IPS-18a (cell line): ENCODE measurements at regions not wholly inside any gene's neighbourhood (a gene's known extent, or its start where the extent isn't known, plus 50 kb on each side); places are given as distances from the start of the nearest gene placed in this dataset.

Experiments used
- H3K27ac ChIP-seq: one replicate; pipeline ENCODE4 v1.5.1; 2013; ENCODE audit warnings: low read length
- H3K27me3 ChIP-seq: one replicate; pipeline ENCODE4 v1.6.1; 2013; ENCODE audit warnings: mild to moderate bottlenecking, low read length; ENCODE audit not compliant: control insufficient read depth, insufficient read depth
- H3K36me3 ChIP-seq: one replicate; pipeline ENCODE4 v1.6.1; 2013; ENCODE audit warnings: low read depth, low read length; ENCODE audit not compliant: control insufficient read depth
- H3K4me1 ChIP-seq: one replicate; pipeline ENCODE4 v1.6.1; 2013; ENCODE audit warnings: low read depth, low read length; ENCODE audit not compliant: control insufficient read depth
- H3K4me3 ChIP-seq: one replicate; pipeline ENCODE4 v1.5.1; 2013; ENCODE audit warnings: low read length
- H3K9ac ChIP-seq: one replicate; pipeline ENCODE4 v1.6.1; 2013; ENCODE audit warnings: mild to moderate bottlenecking, low read length, moderate library complexity
- H3K9me3 ChIP-seq: one replicate; pipeline ENCODE4 v1.6.1; 2013; ENCODE audit warnings: low read depth, low read length; ENCODE audit not compliant: control insufficient read depth

DNA sequence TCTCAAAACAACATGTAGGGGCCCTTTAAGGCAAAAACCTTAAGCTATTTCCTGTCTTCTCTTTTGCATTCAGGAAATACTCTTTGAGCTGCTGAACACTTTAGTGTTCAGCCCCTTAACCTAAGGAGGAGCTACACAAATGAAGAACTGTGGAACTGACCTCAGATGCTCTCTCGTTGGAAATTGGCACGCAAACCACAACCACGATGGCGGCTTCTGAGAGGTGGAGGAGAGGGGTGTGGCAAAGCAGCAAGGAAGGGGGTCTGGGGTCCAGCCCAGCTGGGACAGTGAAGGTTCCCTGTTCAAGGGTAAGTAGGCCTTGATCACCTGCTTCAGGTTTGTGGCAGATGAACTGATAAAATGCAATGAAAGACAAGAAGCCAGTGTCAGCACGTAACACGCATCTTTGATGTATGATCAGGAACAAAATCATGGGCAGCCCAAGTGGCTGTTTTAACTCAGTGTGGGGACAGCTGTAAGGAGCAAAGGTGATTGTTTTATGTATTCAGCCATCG lies 291.6 kb upstream of the TNRC6C start:
- Histone ChIP-seq H3K9ac (no peak overlapping the region), H3K27me3 (no peaks in the 10 kb centered on the region), H3K9me3 (peaks cover 9% of the 10 kb centered on the region), H3K36me3 (no peaks in the 10 kb centered on the region), H3K27ac (no peak overlapping the region), H3K4me3 (no peak overlapping the region), H3K4me1 (no peaks in the 10 kb centered on the region)

DNA sequence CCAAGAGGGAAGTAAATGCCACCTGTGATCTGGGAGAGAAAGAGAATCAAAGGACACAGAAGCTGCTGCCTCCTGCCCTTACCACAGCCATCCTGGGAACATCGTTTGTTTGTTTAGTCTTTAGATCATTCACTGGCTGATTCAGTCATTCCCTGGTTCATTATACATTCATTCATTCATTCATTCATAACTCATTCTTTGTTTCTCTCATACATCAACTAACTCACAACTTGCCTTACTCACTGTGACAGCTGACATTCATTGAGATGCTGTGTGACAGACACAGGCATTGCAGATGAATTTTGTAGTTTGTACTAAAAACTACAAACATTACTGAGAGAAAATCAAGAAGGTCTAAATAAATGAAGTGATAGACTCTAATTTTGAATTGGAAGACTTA lies 291.0 kb upstream of the TNRC6C start:
- no peaks in the 10 kb centered on the region for H3K4me1 ChIP-seq
- H3K9ac ChIP-seq = no peak overlapping the region
- H3K36me3 ChIP-seq = no peaks in the 10 kb centered on the region
- H3K27me3 ChIP-seq = no peaks in the 10 kb centered on the region
- no peak overlapping the region for H3K27ac ChIP-seq
- H3K4me3 ChIP-seq = no peak overlapping the region
- H3K9me3 ChIP-seq = peaks cover 9% of the 10 kb centered on the region

DNA sequence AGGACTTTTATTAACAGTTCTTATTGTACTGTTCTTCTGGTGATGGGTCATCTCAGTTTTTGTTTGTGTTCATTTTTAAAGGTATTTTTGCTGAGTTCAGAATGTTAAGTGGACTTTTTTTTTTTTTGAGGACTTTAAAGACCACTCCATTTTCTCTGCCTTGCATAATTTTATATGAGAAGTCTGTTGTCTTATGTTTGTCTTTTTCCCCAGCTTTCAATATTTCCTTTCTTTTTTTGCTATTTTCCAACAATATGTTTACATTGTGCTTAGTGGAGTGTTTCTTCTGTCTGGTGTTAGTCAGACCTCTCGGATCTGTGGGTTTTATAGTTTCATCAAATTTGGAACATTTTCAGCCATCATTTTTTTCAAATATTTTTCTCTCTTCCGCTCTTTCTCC lies 290.0 kb upstream of the TNRC6C start:
- no peak overlapping the region for H3K27ac ChIP-seq
- H3K9ac ChIP-seq = no peak overlapping the region
- peaks cover 9% of the 10 kb centered on the region for H3K9me3 ChIP-seq
- H3K36me3 ChIP-seq = no peaks in the 10 kb centered on the region
- no peaks in the 10 kb centered on the region for H3K4me1 ChIP-seq
- H3K27me3 ChIP-seq = no peaks in the 10 kb centered on the region
- no peak overlapping the region for H3K4me3 ChIP-seq

DNA sequence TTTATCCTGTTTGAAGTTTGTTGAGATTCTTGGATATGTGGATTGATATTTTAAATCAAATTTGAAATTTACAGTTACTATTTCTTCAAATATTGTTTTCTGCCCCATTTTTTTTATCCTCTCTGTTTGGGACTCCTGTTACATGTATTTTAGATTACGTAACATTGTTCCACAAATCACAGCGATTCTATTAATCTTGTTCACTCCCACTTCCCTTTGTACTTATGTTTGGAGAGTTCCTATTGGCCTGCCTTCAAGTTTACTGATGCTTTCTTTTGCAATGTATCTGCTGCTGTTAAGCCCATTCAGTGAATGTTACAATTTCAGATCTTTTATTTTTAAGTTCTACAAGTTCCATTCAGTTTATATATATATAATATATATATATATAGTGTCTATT lies 288.3 kb upstream of the TNRC6C start:
- Histone ChIP-seq H3K4me1 (no peaks in the 10 kb centered on the region), H3K27ac (no peak overlapping the region), H3K9me3 (peaks cover 9% of the 10 kb centered on the region), H3K4me3 (no peak overlapping the region), H3K27me3 (no peaks in the 10 kb centered on the region), H3K9ac (no peak overlapping the region), H3K36me3 (no peaks in the 10 kb centered on the region)

DNA sequence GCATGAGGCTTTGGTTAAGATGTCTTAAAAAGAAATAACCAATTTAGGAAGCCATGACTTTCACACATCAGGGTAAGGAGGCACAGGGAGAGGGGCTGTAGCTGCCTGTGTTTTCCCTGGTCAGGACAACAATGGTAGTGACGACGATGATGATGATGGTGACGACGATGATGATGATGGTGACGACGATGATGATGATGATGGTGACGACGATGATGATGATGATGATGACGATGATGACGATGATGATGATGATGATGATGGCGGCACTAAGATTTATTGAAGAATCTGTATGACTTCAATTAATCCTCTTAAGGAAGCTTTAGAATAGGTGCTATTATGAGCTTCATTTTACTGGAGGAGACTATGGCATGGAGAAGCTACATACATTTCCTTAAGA lies 284.1 kb upstream of the TNRC6C start:
- Histone ChIP-seq H3K36me3 (no peaks in the 10 kb centered on the region), H3K9ac (no peak overlapping the region), H3K9me3 (no peaks in the 10 kb centered on the region), H3K27me3 (no peaks in the 10 kb centered on the region), H3K27ac (no peak overlapping the region), H3K4me1 (no peaks in the 10 kb centered on the region), H3K4me3 (no peak overlapping the region)

DNA sequence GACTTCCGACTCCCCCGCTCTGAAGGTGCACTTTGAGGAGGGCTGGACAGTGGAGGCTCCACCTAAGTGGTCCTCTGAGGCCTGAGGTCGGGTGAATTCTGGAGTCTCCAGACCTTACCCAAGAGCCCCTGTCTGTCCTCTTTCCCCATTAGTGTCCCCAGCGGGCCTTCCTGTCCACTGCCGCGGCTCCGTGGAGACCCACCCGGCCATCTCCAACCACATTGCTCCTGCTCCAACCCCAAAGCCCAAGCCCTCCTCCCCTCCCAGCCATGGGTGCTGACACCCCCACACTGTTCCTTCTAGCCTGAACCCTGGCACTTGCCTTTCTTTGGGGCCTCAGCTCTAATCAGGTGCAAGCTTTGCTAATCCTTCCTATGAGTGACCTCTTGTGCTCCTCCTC lies 283.1 kb upstream of the TNRC6C start:
- Histone ChIP-seq H3K9me3 (no peaks in the 10 kb centered on the region), H3K9ac (no peak overlapping the region), H3K27ac (no peak overlapping the region), H3K4me1 (no peaks in the 10 kb centered on the region), H3K4me3 (no peak overlapping the region), H3K36me3 (no peaks in the 10 kb centered on the region), H3K27me3 (no peaks in the 10 kb centered on the region)

DNA sequence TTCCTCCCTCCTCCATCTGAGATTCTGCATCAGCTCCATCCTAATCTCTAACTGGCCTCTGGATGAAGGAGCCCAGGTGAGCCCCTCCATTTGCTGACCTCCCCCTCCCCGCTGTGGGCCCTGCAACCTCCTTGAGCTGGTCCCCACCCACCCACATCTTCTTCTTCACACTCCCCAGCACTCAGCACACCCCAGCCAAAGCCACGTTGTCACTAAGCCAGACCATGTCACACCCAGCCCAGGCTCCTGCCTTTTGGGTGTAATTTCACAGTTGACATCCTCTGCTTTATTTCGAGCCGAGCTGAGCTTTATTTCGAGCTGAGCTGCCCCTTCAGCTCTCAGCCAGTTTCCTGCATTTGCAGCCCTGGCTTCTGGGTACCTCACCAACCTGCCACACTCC lies 282.7 kb upstream of the TNRC6C start:
- Histone ChIP-seq H3K27ac (no peak overlapping the region), H3K4me3 (no peak overlapping the region), H3K9ac (no peak overlapping the region), H3K4me1 (no peaks in the 10 kb centered on the region), H3K36me3 (no peaks in the 10 kb centered on the region), H3K27me3 (no peaks in the 10 kb centered on the region), H3K9me3 (no peaks in the 10 kb centered on the region)

DNA sequence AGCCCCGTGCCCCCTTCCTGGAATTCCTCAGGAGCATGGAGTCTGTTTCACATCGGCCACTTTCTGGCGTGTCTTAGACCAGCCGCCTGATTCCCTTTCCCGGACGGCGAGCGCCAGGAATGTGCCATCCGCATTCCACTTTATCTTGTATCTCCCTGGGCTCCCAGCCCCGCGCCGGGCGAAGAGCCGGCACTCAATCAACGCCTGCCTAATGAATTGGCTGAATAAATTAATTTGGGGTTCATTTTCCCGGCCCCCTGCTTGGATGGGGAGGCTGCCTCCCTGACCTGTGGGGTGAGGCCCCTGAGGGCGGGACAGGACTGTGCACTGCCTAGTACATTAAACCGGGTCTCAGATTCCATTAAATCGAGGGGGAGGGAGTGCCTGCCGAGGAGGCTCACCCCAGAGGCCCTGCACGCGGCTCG lies 282.3 kb upstream of the TNRC6C start:
- no peaks in the 10 kb centered on the region for H3K36me3 ChIP-seq
- H3K4me3 ChIP-seq = no peak overlapping the region
- H3K9ac ChIP-seq = no peak overlapping the region
- no peaks in the 10 kb centered on the region for H3K9me3 ChIP-seq
- H3K4me1 ChIP-seq = no peaks in the 10 kb centered on the region
- H3K27me3 ChIP-seq = no peaks in the 10 kb centered on the region
- no peak overlapping the region for H3K27ac ChIP-seq

DNA sequence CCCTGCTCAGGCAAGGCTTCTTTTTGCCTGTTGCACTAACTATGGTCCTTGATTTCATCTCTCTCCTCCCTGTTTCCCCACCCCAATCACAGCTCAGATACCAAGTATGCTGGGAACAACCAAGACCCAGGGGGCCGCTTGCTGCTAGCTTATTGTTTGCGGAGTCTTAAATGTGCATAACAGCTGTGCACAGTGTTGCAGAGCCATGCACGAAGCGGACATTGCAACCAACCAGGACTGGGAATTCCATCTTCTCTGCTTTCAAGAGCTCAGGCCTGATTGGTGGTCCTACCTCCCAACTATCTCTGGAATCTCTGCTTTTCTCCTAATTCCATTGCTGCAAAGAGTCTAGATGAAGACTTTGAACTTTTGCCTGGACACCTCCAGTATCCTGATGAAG lies 281.3 kb upstream of the TNRC6C start:
- Histone ChIP-seq H3K4me3 (no peak overlapping the region), H3K27me3 (no peaks in the 10 kb centered on the region), H3K9me3 (no peaks in the 10 kb centered on the region), H3K36me3 (no peaks in the 10 kb centered on the region), H3K27ac (no peak overlapping the region), H3K9ac (no peak overlapping the region), H3K4me1 (no peaks in the 10 kb centered on the region)

DNA sequence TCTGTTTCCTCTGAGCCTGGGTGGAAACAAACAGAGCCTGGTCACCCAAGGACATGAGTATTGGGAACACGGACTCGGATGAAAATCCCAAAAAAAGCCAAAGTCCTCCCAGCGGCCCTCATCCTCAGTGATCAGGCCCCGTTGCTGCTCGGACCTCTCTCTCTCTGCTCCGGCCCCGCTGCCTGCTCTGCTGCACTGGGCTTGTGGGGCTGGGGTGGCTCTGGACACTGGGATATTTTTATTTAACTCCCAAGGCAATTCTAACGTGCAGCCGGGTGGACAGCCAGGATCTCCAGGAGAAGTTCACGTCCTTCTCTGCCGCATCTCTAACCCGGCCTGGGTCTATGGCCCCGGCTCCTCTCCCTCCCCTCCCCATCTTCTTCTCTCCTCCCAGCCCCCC lies 280.9 kb upstream of the TNRC6C start:
- Histone ChIP-seq H3K4me3 (no peak overlapping the region), H3K27me3 (no peaks in the 10 kb centered on the region), H3K4me1 (no peaks in the 10 kb centered on the region), H3K36me3 (no peaks in the 10 kb centered on the region), H3K27ac (no peak overlapping the region), H3K9me3 (no peaks in the 10 kb centered on the region), H3K9ac (no peak overlapping the region)

DNA sequence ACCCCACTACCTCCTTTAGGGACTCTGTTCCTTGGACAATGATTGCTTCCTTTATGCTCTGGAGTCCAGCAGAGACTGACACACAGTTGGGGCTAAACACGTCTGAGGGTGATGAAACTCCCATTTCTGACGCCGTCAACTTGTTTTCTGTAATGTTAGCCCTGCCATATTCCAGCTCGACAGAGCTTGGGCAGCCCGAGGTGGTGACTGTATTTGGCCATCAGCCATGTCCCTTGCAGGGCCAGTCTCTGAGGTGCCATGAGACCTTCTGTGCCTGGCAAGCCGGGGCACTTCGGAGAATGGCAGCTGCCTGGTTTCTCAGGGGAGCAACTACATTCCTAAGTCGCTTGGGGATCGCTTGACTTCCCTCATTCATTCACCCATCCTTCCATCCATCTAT lies 278.9 kb upstream of the TNRC6C start:
- H3K9me3 ChIP-seq = no peaks in the 10 kb centered on the region
- no peaks in the 10 kb centered on the region for H3K4me1 ChIP-seq
- no peak overlapping the region for H3K27ac ChIP-seq
- no peaks in the 10 kb centered on the region for H3K36me3 ChIP-seq
- H3K9ac ChIP-seq = no peak overlapping the region
- H3K27me3 ChIP-seq = no peaks in the 10 kb centered on the region
- no peak overlapping the region for H3K4me3 ChIP-seq

DNA sequence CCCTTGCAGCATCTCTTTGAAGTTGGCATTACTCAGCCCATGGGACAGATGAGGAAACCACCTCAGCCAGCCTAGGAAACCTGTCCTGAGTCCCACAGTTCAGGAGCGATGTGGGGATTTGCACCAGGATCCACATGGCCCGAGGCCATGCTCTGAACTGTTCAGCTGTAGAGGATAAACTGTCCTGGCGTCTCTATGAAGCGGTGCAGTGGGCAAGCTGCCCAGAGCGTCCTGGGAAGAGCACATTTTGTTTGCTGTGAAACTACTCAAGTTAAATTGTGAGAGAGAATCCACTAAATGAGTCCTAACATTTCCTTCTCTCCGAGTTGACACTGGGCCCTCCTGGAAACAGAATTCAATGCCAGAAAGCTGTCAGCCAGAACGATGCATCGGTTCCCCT lies 276.6 kb upstream of the TNRC6C start:
- no peaks in the 10 kb centered on the region for H3K36me3 ChIP-seq
- H3K27me3 ChIP-seq = no peaks in the 10 kb centered on the region
- no peak overlapping the region for H3K9ac ChIP-seq
- no peak overlapping the region for H3K27ac ChIP-seq
- H3K4me3 ChIP-seq = no peak overlapping the region
- peaks cover 5% of the 10 kb centered on the region for H3K4me1 ChIP-seq
- no peaks in the 10 kb centered on the region for H3K9me3 ChIP-seq
